ENCODE measurements at regions not wholly inside any gene's neighbourhood (a gene's known extent, or its start where the extent isn't known, plus 50 kb on each side); places are given as distances from the start of the nearest gene placed in this dataset.

GRCh38 chr5:85337435-85337834 is 952.8 kb upstream of the EDIL3 start:
- TF ChIP-seq CTCF (conservative IDR thresholded peaks at IDR 0.05; ENCODE audit: low read depth, low read length) (no peak), EZH2 (IDR thresholded peaks at IDR 0.05; ENCODE audit: borderline replicate concordance, low read depth, low read length, poor library complexity, severe bottlenecking) (no peak)

All from A673 (cell line).